ENCODE measurements at regions not wholly inside any gene's neighbourhood (a gene's known extent, or its start where the extent isn't known, plus 50 kb on each side); places are given as distances from the start of the nearest gene placed in this dataset.

GRCh38 chr14:65250162-65250495, 147.8 kb upstream of the MAX start:
- no peak for DNase-seq (ENCODE audit: low spot score)

GRCh38 chr14:65251213-65251612, 148.9 kb upstream of the MAX start:
- DNase-seq (ENCODE audit: low spot score) = no peak

- DNase-seq (ENCODE audit: low spot score) = no peak
Measured at GRCh38 chr14:65252482-65253255, 150.4 kb upstream of the MAX start.

GRCh38 chr14:65255029-65255545, 152.8 kb upstream of the MAX start:
- DNase-seq (ENCODE audit: low spot score) = no peak

- no peak for DNase-seq (ENCODE audit: low spot score)
Measured at GRCh38 chr14:65255583-65256461, 153.5 kb upstream of the MAX start.

- DNase-seq (ENCODE audit: low spot score) = no peak
Measured at GRCh38 chr14:65256714-65257113, 154.4 kb upstream of the MAX start.

GRCh38 chr14:65257425-65257824, 155.1 kb upstream of the FUT8 start:
- DNase-seq (ENCODE audit: low spot score) = no peak

- no peak for DNase-seq (ENCODE audit: low spot score)
Measured at GRCh38 chr14:65258391-65258790, 154.1 kb upstream of the FUT8 start.

- DNase-seq (ENCODE audit: low spot score) = no peak
Measured at GRCh38 chr14:65259000-65259399, 153.5 kb upstream of the FUT8 start.

GRCh38 chr14:65260786-65261185, 151.7 kb upstream of the FUT8 start:
- DNase-seq (ENCODE audit: low spot score) = no peak

- DNase-seq (ENCODE audit: low spot score) = no peak
Measured at GRCh38 chr14:65261425-65261920, 151.1 kb upstream of the FUT8 start.

GRCh38 chr14:65261946-65262345, 150.6 kb upstream of the FUT8 start:
- DNase-seq (ENCODE audit: low spot score) = no peak

- no peak for DNase-seq (ENCODE audit: low spot score)
Measured at GRCh38 chr14:65263177-65263788, 149.2 kb upstream of the FUT8 start.

GRCh38 chr14:65267856-65268255, 144.7 kb upstream of the FUT8 start:
- DNase-seq (ENCODE audit: low spot score) = no peak

GRCh38 chr14:65268594-65268993, 143.9 kb upstream of the FUT8 start:
- DNase-seq (ENCODE audit: low spot score) = no peak

- no peak for DNase-seq (ENCODE audit: low spot score)
Measured at GRCh38 chr14:65269732-65270131, 142.8 kb upstream of the FUT8 start.

GRCh38 chr14:65277027-65277426, 135.5 kb upstream of the FUT8 start:
- DNase-seq (ENCODE audit: low spot score) = peak; percentile 48

GRCh38 chr14:65277580-65278270, 134.8 kb upstream of the FUT8 start:
- no peak for DNase-seq (ENCODE audit: low spot score)

GRCh38 chr14:65278589-65278988, 133.9 kb upstream of the FUT8 start:
- no peak for DNase-seq (ENCODE audit: low spot score)

- no peak for DNase-seq (ENCODE audit: low spot score)
Measured at GRCh38 chr14:65279510-65279909, 133.0 kb upstream of the FUT8 start.

- no peak for DNase-seq (ENCODE audit: low spot score)
Measured at GRCh38 chr14:65279958-65280357, 132.6 kb upstream of the FUT8 start.

- DNase-seq (ENCODE audit: low spot score) = no peak
Measured at GRCh38 chr14:65280653-65281052, 131.9 kb upstream of the FUT8 start.

Measured in activated CD4-positive, alpha-beta T cell treated with anti-CD3 and anti-CD28 coated beads, Interleukin-2, Interleukin-4, amounts not matched to agents 100 ng/mL and 50 ng/mL, durations not matched to agents 16 hours and 8 hours (primary cell).